Neural crest cell (in vitro differentiated cells): ENCODE measurements at regions not wholly inside any gene's neighbourhood (a gene's known extent, or its start where the extent isn't known, plus 50 kb on each side); places are given as distances from the start of the nearest gene placed in this dataset.

Experiments
- DNase-seq: peaks from one replicate; pipeline ENCODE4 v3.0.0; 2021; ENCODE audit warnings: low read depth, mixed read lengths, low spot score
- H3K27ac Mint-ChIP-seq: one replicate; pipeline ENCODE4 v1.8.0; 2021; ENCODE audit warnings: mild to moderate bottlenecking, mixed read lengths; ENCODE audit not compliant: unreplicated experiment
- H3K27me3 Mint-ChIP-seq: 2 replicates; pipeline ENCODE4 v1.8.0; 2021; ENCODE audit warnings: low read depth, mild to moderate bottlenecking, mixed read lengths
- H3K36me3 Mint-ChIP-seq: 2 replicates; pipeline ENCODE4 v1.8.0; 2021; ENCODE audit warnings: low read depth, mild to moderate bottlenecking, mixed read lengths
- H3K4me1 Mint-ChIP-seq: 2 replicates; pipeline ENCODE4 v1.8.0; 2021; ENCODE audit warnings: mixed read lengths
- H3K4me3 Mint-ChIP-seq: one replicate; pipeline ENCODE4 v1.8.0; 2021; ENCODE audit warnings: mild to moderate bottlenecking, mixed read lengths
- H3K9me3 Mint-ChIP-seq: 2 replicates; pipeline ENCODE4 v1.8.0; 2021; ENCODE audit warnings: mixed read lengths
- TF ChIP-seq, protein P1 (sequence below): fragments of 200-600 bp; sonication (generic); conservative IDR thresholded peaks from 2 replicates; pipeline ENCODE4 v1.5.0; 2021; ENCODE audit warnings: antibody characterized with exemption, mild to moderate bottlenecking

DNA sequence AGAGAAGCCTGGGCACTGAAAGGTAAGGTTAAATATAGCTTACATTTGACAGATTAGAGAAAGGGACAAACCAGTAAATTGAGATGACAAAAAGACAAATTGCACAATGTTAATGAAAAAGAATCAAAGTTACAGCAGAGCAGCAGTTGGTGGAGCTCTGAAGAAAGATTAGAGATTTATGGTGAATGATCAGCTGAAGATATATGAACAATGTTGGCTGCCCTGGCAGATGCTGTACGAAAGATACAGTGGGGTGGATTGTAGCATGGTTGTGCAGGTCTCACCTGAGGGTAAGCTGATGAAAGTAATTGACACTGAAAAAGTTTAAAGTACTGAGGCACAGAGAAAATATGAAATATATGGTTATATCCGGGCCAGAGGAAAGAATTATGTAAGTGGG, 492.1 kb downstream of the ARHGEF28 start:
- Mint-ChIP-seq H3K36me3 (peaks cover 4% of the 10 kb centered on the region), H3K4me3 (no peak overlapping the region), H3K27ac (no peak overlapping the region), H3K9me3 (peaks cover 10% of the 10 kb centered on the region), H3K4me1 (peaks cover 11% of the 10 kb centered on the region), H3K27me3 (no peaks in the 10 kb centered on the region)
- TF ChIP-seq, protein P1, sequence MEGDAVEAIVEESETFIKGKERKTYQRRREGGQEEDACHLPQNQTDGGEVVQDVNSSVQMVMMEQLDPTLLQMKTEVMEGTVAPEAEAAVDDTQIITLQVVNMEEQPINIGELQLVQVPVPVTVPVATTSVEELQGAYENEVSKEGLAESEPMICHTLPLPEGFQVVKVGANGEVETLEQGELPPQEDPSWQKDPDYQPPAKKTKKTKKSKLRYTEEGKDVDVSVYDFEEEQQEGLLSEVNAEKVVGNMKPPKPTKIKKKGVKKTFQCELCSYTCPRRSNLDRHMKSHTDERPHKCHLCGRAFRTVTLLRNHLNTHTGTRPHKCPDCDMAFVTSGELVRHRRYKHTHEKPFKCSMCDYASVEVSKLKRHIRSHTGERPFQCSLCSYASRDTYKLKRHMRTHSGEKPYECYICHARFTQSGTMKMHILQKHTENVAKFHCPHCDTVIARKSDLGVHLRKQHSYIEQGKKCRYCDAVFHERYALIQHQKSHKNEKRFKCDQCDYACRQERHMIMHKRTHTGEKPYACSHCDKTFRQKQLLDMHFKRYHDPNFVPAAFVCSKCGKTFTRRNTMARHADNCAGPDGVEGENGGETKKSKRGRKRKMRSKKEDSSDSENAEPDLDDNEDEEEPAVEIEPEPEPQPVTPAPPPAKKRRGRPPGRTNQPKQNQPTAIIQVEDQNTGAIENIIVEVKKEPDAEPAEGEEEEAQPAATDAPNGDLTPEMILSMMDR: no peak
- no peak for DNase-seq

- Mint-ChIP-seq H3K36me3 (peaks cover 4% of the 10 kb centered on the region), H3K4me3 (no peak overlapping the region), H3K4me1 (peaks cover 16% of the 10 kb centered on the region), H3K9me3 (peaks cover 10% of the 10 kb centered on the region), H3K27ac (no peak overlapping the region), H3K27me3 (no peaks in the 10 kb centered on the region)
- DNase-seq: no peak
- TF ChIP-seq, protein P1: no peak
Observed at GRCh38 chr5:74116984-74117383, 491.0 kb downstream of the ARHGEF28 start.

GRCh38 chr5:74116266-74116665, 490.3 kb downstream of the ARHGEF28 start:
- DNase-seq: no peak
- H3K36me3 Mint-ChIP-seq: peaks cover 4% of the 10 kb centered on the region
- TF ChIP-seq, protein P1: no peak
- no peak overlapping the region for H3K4me3 Mint-ChIP-seq
- peaks cover 10% of the 10 kb centered on the region for H3K9me3 Mint-ChIP-seq
- H3K27ac Mint-ChIP-seq: no peak overlapping the region
- no peaks in the 10 kb centered on the region for H3K27me3 Mint-ChIP-seq
- H3K4me1 Mint-ChIP-seq: peaks cover 16% of the 10 kb centered on the region

- Mint-ChIP-seq H3K4me3 (no peak overlapping the region), H3K27ac (no peak overlapping the region), H3K4me1 (peaks cover 19% of the 10 kb centered on the region)
Observed at GRCh38 chr5:74113927-74114326, 487.9 kb downstream of the ARHGEF28 start.

DNA sequence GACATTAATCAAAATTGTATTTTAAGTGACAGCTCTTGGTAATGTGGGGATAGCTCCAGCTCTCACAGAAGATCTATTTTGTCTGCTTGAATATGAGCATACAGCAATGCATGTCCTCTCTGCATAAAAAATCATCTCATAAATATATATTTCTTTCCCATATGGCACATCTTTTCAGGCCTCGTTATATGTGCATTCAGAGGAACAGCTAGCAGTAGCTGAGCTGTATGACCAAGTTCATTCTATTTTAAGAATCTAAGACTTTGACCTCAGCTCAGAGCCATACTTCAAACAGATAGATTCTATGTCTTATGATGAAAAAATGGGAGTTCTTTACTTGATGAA, 487.2 kb downstream of the ARHGEF28 start:
- Mint-ChIP-seq H3K36me3 (peaks cover 3% of the 10 kb centered on the region), H3K27me3 (no peaks in the 10 kb centered on the region), H3K4me1 (peaks cover 19% of the 10 kb centered on the region), H3K4me3 (no peak overlapping the region), H3K27ac (no peak overlapping the region), H3K9me3 (peaks cover 5% of the 10 kb centered on the region)
- TF ChIP-seq, protein P1: no peak
- DNase-seq: no peak

More at GRCh38 chr5:74113927-74114326, 487.9 kb downstream of the ARHGEF28 start:
- H3K27me3 Mint-ChIP-seq: no peaks in the 10 kb centered on the region
- peaks cover 4% of the 10 kb centered on the region for H3K36me3 Mint-ChIP-seq
- DNase-seq: no peak
- TF ChIP-seq, protein P1: no peak
- H3K9me3 Mint-ChIP-seq: peaks cover 6% of the 10 kb centered on the region
